GM12878 (cell line): ENCODE measurements at regions not wholly inside any gene's neighbourhood (a gene's known extent, or its start where the extent isn't known, plus 50 kb on each side); places are given as distances from the start of the nearest gene placed in this dataset.

Experiments used
- ATAC-seq: fragments of 200-7000 bp; cut with Tn5 transposase; 3 replicates; pipeline ENCODE4 v1.9.1; 2020; ENCODE audit warnings: mild to moderate bottlenecking, moderate library complexity
- BruUV-seq: library from RNA; stranded (reverse); fragments of 400-500 nt; replicated peaks from 2 replicates; lab custom pipeline; 2021; lab: Mats Ljungman, UMichigan
- CTCF ChIA-PET: fragments of 300-600 bp; sonication (Branson Sonifier 250); formaldehyde crosslinking; extraction: SDS; loops from one replicate; lab custom pipeline; 2021; ENCODE audit warnings: inconsistent platforms; lab: Yijun Ruan, JAX
- POLR2A ChIA-PET: fragments of 350-600 bp; formaldehyde crosslinking; extraction: SDS; loops from one replicate; lab custom pipeline; 2021; ENCODE audit warnings: inconsistent platforms; lab: Charles Lee
- RAD21 ChIA-PET: fragments of 300-600 bp; sonication (Branson Sonifier 250); formaldehyde crosslinking; loops from one replicate; lab custom pipeline; 2023; ENCODE audit warnings: antibody characterized with exemption; ENCODE audit not compliant: unreplicated experiment; lab: Charles Lee
- SMC1A ChIA-PET: fragments of 300-600 bp; sonication (Branson Sonifier 250); formaldehyde crosslinking; loops from one replicate; lab custom pipeline; 2023; ENCODE audit not compliant: unreplicated experiment, uncharacterized antibody; lab: Charles Lee
- DNase-seq: peaks from one replicate; pipeline ENCODE4 v3.0.0-alpha.2; 2011; ENCODE audit warnings: low read depth, low spot score
- FAIRE-seq: peaks from 3 replicates; lab custom pipeline; 2011; peaks lifted over from hg19 to GRCh38; lab: Jason Lieb, UNC
- H2AFZ ChIP-seq: 2 replicates; pipeline ENCODE4 v1.6.0; 2011; ENCODE audit warnings: low read depth, low read length, control low read depth; ENCODE audit not compliant: control insufficient read depth
- H3K27ac ChIP-seq: 2 replicates; pipeline ENCODE4 v1.5.1; 2011; ENCODE audit warnings: control low read depth; ENCODE audit not compliant: control insufficient read depth, insufficient read depth
- H3K27me3 ChIP-seq, 2 experiments: replicated peaks in 1 of 2; 2 replicates each; pipeline versions ENCODE4 v1.6.0 to v1.6.1; 2011; ENCODE audit warnings: low read length in 1 of 2; ENCODE audit not compliant: control insufficient read depth in 2 of 2, insufficient read depth in 2 of 2
- H3K36me3 ChIP-seq, 2 experiments: 2 replicates each; pipeline ENCODE4 v1.5.1; 2011; ENCODE audit warnings: low read length in 1 of 2; ENCODE audit not compliant: control insufficient read depth in 2 of 2, insufficient read depth in 2 of 2
- H3K4me1 ChIP-seq: 2 replicates; pipeline ENCODE4 v1.6.1; 2011; ENCODE audit warnings: mild to moderate bottlenecking, low read length, moderate library complexity, mixed read lengths; ENCODE audit not compliant: control insufficient read depth, insufficient read depth
- H3K4me2 ChIP-seq: 2 replicates; pipeline ENCODE4 v1.6.0; 2011; ENCODE audit warnings: control low read depth; ENCODE audit not compliant: control insufficient read depth, insufficient read depth
- H3K4me3 ChIP-seq: fragments of 200-600 bp; sonication (generic); 2 replicates; pipeline ENCODE4 v1.5.1; 2016
- H3K79me2 ChIP-seq: 2 replicates; pipeline ENCODE4 v1.6.0; 2011; ENCODE audit warnings: low read length; ENCODE audit not compliant: control insufficient read depth, insufficient read depth
- H3K9ac ChIP-seq: 2 replicates; pipeline ENCODE4 v1.8.0; 2011; ENCODE audit warnings: low read length, control low read depth, mixed read lengths; ENCODE audit not compliant: control insufficient read depth, insufficient read depth
- H3K9me3 ChIP-seq: replicated peaks from 3 replicates; pipeline ENCODE4 v1.5.1; 2011; ENCODE audit warnings: mild to moderate bottlenecking, low read length; ENCODE audit not compliant: control insufficient read depth, insufficient read depth
- H4K20me1 ChIP-seq: 2 replicates; pipeline ENCODE4 v1.6.0; 2011; ENCODE audit not compliant: control insufficient read depth, insufficient read depth
- PRDM15 ChIP-seq: fragments of 450-650 bp; formaldehyde crosslinking; IDR thresholded peaks from 2 replicates; pipeline ENCODE4 v1.4.0; 2020; ENCODE audit warnings: mild to moderate bottlenecking, moderate library complexity
- ZBTB40 ChIP-seq: fragments of 450-650 bp; IDR thresholded peaks from 2 replicates; pipeline ENCODE4 v1.6.1; 2016; ENCODE audit warnings: mild to moderate bottlenecking, moderate library complexity, borderline replicate concordance
- in situ Hi-C: fragments of 300-500 bp; cut with MboI; formaldehyde crosslinking; loops from 9 replicates; pipeline ENCODE4 v1.14.3; 2018; ENCODE audit warnings: mixed read lengths
- intact Hi-C: fragments of 100-400 bp; cut with micrococcal nuclease; formaldehyde crosslinking; loops from one replicate; pipeline ENCODE4 v1.14.2; 2022; ENCODE audit not compliant: unreplicated experiment

GRCh38 chr21:19566975-19567374 lies 1163.4 kb upstream of the TMPRSS15 start:
- in situ Hi-C loops (no loop called here), intact Hi-C loops (no loop called here)
- H3K79me2 ChIP-seq: no peaks in the 10 kb centered on the region
- BruUV-seq: no TSS peak
- no peaks in the 10 kb centered on the region for H3K36me3 ChIP-seq
- ChIA-PET SMC1A (interaction anchor here (1.1 kb wide), 1 partner anchor 15 kb away, joined by 3 read pairs; no protein-coding TSS in a partner anchor), POLR2A (no interaction called here), CTCF (no interaction called here), RAD21 (no interaction called here)
- TF ChIP-seq ZBTB40 (no peak), PRDM15 (no peak)
- FAIRE-seq (no peak), DNase-seq (no peak), ATAC-seq (no peak)
- H3K9me3 ChIP-seq: no peaks in the 10 kb centered on the region
- no peaks in the 10 kb centered on the region for H3K27me3 ChIP-seq
- H3K27ac ChIP-seq: no peak overlapping the region
- no peak overlapping the region for H3K4me3 ChIP-seq
- no peak overlapping the region for H3K9ac ChIP-seq
- no peaks in the 10 kb centered on the region for H3K4me1 ChIP-seq
- H3K4me2 ChIP-seq: no peak overlapping the region
- no peaks in the 10 kb centered on the region for H4K20me1 ChIP-seq
- H2AFZ ChIP-seq: no peak overlapping the region
